ENCODE measurements at regions not wholly inside any gene's neighbourhood (a gene's known extent, or its start where the extent isn't known, plus 50 kb on each side); places are given as distances from the start of the nearest gene placed in this dataset.

DNA sequence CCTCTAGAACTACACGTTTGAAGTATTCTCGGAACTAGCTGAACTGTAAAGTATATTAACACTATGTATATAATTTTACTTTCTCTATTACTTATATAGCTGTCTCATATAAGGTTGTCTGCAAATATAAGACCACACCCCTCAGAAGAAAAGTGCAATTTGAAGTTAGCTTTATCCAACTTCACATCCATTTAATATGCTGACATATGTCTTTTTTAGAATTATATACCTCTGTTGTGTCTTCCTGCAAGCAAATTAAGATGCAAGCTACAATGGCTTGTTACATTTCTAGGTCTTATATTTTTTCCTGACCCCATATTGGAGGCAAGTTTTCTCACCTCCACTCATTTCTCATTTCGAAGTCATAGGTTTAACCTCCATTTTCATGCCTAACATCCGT lies 349.0 kb upstream of the AGA start:
- Histone ChIP-seq H3K27ac (no peak overlapping the region), H3K4me3 (no peak overlapping the region), H3K27me3 (no peaks in the 10 kb centered on the region), H3K9me3 (no peaks in the 10 kb centered on the region), H3K4me1 (no peaks in the 10 kb centered on the region), H3K36me3 (no peaks in the 10 kb centered on the region)
- 83% methylated on average over 4 of the region's 4 CpGs for WGBS
- no peak for DNase-seq (ENCODE audit: low spot score in 2 of 2)
- TF ChIP-seq POLR2A (IDR thresholded peaks at IDR 0.05) = no peak

DNA sequence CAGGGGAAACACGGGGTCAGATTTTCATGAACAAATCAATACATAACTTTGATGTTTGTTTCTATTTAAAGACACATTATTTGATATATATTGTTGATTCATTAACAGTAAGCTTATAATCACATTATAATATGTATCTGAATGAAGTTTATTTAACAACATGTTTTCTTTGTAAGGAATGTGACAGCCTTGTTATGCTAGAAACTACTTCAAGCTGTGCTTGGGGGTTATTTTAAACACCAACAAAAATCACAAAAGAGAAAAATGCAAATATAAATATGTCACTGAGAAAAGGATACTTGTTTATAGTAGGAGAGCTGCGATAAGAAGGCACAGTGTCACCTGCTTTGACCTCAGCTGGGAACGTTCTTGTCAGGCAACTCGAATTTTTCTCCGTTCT lies 354.6 kb upstream of the AGA start:
- H3K4me1 ChIP-seq = no peaks in the 10 kb centered on the region
- no peak overlapping the region for H3K27ac ChIP-seq
- H3K9me3 ChIP-seq = no peaks in the 10 kb centered on the region
- DNase-seq (ENCODE audit: low spot score in 2 of 2) = no peak
- no peaks in the 10 kb centered on the region for H3K27me3 ChIP-seq
- no peak for TF ChIP-seq EP300 (IDR thresholded peaks at IDR 0.05)
- TF ChIP-seq, protein P1, sequence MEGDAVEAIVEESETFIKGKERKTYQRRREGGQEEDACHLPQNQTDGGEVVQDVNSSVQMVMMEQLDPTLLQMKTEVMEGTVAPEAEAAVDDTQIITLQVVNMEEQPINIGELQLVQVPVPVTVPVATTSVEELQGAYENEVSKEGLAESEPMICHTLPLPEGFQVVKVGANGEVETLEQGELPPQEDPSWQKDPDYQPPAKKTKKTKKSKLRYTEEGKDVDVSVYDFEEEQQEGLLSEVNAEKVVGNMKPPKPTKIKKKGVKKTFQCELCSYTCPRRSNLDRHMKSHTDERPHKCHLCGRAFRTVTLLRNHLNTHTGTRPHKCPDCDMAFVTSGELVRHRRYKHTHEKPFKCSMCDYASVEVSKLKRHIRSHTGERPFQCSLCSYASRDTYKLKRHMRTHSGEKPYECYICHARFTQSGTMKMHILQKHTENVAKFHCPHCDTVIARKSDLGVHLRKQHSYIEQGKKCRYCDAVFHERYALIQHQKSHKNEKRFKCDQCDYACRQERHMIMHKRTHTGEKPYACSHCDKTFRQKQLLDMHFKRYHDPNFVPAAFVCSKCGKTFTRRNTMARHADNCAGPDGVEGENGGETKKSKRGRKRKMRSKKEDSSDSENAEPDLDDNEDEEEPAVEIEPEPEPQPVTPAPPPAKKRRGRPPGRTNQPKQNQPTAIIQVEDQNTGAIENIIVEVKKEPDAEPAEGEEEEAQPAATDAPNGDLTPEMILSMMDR (IDR thresholded peaks at IDR 0.05) = no peak
- no peaks in the 10 kb centered on the region for H3K36me3 ChIP-seq
- 69% methylated on average over 5 of the region's 5 CpGs for WGBS
- no peak overlapping the region for H3K4me3 ChIP-seq

DNA sequence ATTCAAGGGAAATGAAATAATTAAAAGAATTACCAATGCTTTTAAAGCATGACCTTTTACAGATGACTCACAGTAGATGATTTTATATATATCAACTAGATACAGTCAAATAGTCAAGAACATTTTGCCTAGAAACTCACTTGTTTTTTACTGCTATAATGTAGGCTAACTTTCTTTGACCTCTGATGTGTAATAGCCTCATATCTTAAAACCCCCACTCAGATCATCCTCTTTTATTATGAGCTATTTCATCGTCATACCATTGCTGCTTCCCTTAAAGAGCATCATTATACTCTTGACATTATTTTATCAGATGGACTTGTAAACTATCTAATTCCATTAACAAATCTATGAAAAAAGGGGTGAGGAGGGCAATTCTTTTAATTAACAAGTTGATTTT lies 355.9 kb upstream of the AGA start:
- H3K27ac ChIP-seq = no peak overlapping the region
- DNase-seq (ENCODE audit: low spot score in 2 of 2) = no peak
- no peaks in the 10 kb centered on the region for H3K36me3 ChIP-seq
- WGBS = 0% methylated on average over 1 of the region's 1 CpG
- H3K27me3 ChIP-seq = no peaks in the 10 kb centered on the region
- no peaks in the 10 kb centered on the region for H3K4me1 ChIP-seq
- no peaks in the 10 kb centered on the region for H3K9me3 ChIP-seq
- no peak overlapping the region for H3K4me3 ChIP-seq
- no peak for TF ChIP-seq POLR2A (IDR thresholded peaks at IDR 0.05)
- TF ChIP-seq, protein P1 (IDR thresholded peaks at IDR 0.05) = no peak
- no peak for TF ChIP-seq EP300 (IDR thresholded peaks at IDR 0.05)
- no peak for TF ChIP-seq POLR2AphosphoS5 (IDR thresholded peaks at IDR 0.05)

DNA sequence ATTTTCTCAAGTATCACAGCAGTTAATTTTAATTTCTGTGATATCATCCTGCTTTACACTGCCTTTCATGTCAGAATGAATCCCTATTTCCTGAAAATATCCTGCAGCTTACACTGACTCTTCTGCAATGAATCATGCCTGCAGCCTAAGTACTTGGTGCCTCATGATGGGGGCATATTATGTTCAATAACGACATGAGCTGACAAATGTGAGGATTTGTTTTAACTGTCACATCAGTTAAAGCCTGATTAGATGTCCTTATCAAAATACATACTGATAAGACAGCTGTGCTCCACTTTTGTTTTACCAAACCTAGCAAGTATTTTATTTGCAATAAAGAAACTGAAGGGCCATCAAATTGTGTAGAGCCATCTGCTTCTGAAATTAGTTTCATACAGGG lies 359.9 kb upstream of the AGA start:
- TF ChIP-seq EP300 (IDR thresholded peaks at IDR 0.05) = no peak
- H3K4me1 ChIP-seq = no peaks in the 10 kb centered on the region
- H3K27me3 ChIP-seq = no peaks in the 10 kb centered on the region
- H3K4me3 ChIP-seq = no peak overlapping the region
- H3K27ac ChIP-seq = no peak overlapping the region
- DNase-seq (ENCODE audit: low spot score in 2 of 2) = no peak
- WGBS = 30% methylated on average over 1 of the region's 1 CpG
- H3K9me3 ChIP-seq = no peaks in the 10 kb centered on the region
- no peaks in the 10 kb centered on the region for H3K36me3 ChIP-seq

DNA sequence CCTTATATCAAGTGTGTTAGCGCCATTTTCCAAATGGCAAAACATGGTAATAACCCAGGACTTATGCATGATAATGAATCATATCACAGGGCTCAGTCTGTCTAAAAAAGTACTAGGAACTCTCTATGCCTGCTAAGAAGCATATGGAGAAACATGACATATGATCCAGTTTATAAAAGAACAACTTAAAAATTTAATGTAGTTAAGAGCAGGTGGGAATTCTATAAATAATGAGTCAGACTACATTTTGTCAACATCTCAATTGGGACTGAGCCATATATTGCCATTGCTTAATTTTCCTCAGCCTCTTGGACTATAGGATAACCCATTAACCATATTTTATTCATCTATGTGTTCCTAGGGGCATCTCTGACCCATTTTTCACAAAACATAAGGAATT lies 360.4 kb upstream of the AGA start:
- no peak for DNase-seq (ENCODE audit: low spot score in 2 of 2)
- H3K27me3 ChIP-seq = no peaks in the 10 kb centered on the region
- no peak for TF ChIP-seq EP300 (IDR thresholded peaks at IDR 0.05)
- no peaks in the 10 kb centered on the region for H3K4me1 ChIP-seq
- no peak overlapping the region for H3K27ac ChIP-seq
- no peaks in the 10 kb centered on the region for H3K36me3 ChIP-seq
- H3K9me3 ChIP-seq = no peaks in the 10 kb centered on the region
- H3K4me3 ChIP-seq = no peak overlapping the region
- WGBS = 100% methylated on average over 1 of the region's 1 CpG

DNA sequence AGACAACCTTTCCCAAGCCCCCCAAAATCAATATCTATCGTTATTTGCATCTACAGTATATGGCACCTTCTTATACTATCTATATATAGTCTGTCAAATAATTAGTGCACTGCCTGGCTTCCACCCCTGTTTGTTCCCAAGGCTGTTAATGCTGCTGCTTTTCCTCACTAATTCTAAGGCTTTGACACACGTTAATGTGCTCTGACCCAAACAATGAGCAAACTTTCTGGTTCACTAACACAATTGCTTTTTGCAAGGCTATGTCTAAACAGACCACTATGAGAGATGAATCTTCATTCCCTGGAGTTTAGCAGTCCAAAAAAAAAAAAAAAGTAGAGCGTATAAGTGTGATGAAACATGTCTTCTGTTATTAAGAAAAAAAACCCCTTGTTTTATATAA lies 360.9 kb upstream of the AGA start:
- no peaks in the 10 kb centered on the region for H3K27me3 ChIP-seq
- H3K4me3 ChIP-seq = no peak overlapping the region
- WGBS = 73% methylated on average over 3 of the region's 3 CpGs
- TF ChIP-seq EP300 (IDR thresholded peaks at IDR 0.05) (no peak), POLR2AphosphoS5 (IDR thresholded peaks at IDR 0.05) (no peak), POLR2A (IDR thresholded peaks at IDR 0.05) (no peak)
- TF ChIP-seq, protein P1 (IDR thresholded peaks at IDR 0.05) = no peak
- H3K36me3 ChIP-seq = no peaks in the 10 kb centered on the region
- no peak for DNase-seq (ENCODE audit: low spot score in 2 of 2)
- no peaks in the 10 kb centered on the region for H3K9me3 ChIP-seq
- H3K27ac ChIP-seq = no peak overlapping the region
- H3K4me1 ChIP-seq = no peaks in the 10 kb centered on the region

DNA sequence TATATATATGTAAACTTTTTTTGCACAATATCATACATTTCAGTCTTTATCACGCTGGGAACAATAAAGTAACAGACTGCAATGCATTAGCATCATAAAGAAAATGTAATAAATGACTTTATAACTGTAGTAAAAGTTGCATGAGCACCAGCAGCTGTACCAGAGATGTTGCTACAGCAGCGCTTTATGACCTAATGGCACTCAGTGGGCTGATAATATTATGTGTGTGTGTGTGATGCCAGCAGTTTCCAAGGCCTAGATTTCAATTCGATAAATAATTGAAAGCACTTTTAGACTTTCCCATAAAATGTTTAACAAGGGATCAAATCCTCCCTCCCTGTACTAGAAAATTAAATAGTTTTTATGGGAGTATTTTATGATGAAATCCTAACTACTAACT lies 367.6 kb upstream of the AGA start:
- 66% methylated on average over 3 of the region's 3 CpGs for WGBS
- no peaks in the 10 kb centered on the region for H3K36me3 ChIP-seq
- no peaks in the 10 kb centered on the region for H3K4me1 ChIP-seq
- no peaks in the 10 kb centered on the region for H3K9me3 ChIP-seq
- H3K27me3 ChIP-seq = no peaks in the 10 kb centered on the region
- no peak for DNase-seq (ENCODE audit: low spot score in 2 of 2)
- TF ChIP-seq, protein P1 (IDR thresholded peaks at IDR 0.05) = no peak
- H3K27ac ChIP-seq = no peak overlapping the region
- no peak overlapping the region for H3K4me3 ChIP-seq
